Ascending aorta (tissue), 2 donors: ENCODE measurements at regions not wholly inside any gene's neighbourhood (a gene's known extent, or its start where the extent isn't known, plus 50 kb on each side); places are given as distances from the start of the nearest gene placed in this dataset.

Experiments used
- DNase-seq, 2 donors: peaks; one replicate each; pipeline ENCODE4 v3.0.0-alpha.2; 2019; ENCODE audit warnings: low spot score in 2 of 2
- H3K27ac ChIP-seq, 2 donors: fragments of 200-600 bp; sonication (generic); one replicate each; pipeline ENCODE4 v1.5.1; 2016 to 2017; ENCODE audit warnings: mild to moderate bottlenecking in 1 of 2
- H3K27me3 ChIP-seq: fragments of 200-600 bp; sonication (generic); one replicate; pipeline ENCODE4 v1.5.1; 2017
- H3K36me3 ChIP-seq, 2 donors: fragments of 200-600 bp; sonication (generic); one replicate each; pipeline ENCODE4 v1.5.1; 2016
- H3K4me1 ChIP-seq, 2 donors: fragments of 200-600 bp; sonication (generic); one replicate each; pipeline ENCODE4 v1.5.1; 2016 to 2017; ENCODE audit warnings: mild to moderate bottlenecking in 1 of 2
- H3K4me3 ChIP-seq, 2 donors: fragments of 200-600 bp; sonication (generic); one replicate each; pipeline ENCODE4 v1.5.1; 2016 to 2017; ENCODE audit warnings: mild to moderate bottlenecking in 1 of 2
- H3K9me3 ChIP-seq, 2 donors: fragments of 200-600 bp; sonication (generic); one replicate each; pipeline ENCODE4 v1.5.1; 2016
- CTCF ChIP-seq, 3 experiments: fragments of 200-600 bp in 2 of 3; fragments of 450-650 bp in 1 of 3; sonication (generic) in 2 of 3; IDR thresholded peaks; one replicate each; pipeline ENCODE4 v1.5.1; 2016 to 2019; ENCODE audit warnings: antibody characterized with exemption in 3 of 3, mild to moderate bottlenecking in 1 of 3, moderate library complexity in 1 of 3
- intact Hi-C: fragments of 100-400 bp; cut with DNase I; formaldehyde crosslinking; loops from one replicate; pipeline ENCODE4 v1.15.1; 2023

- Histone ChIP-seq H3K4me3 (no peak overlapping the region), H3K9me3 (no peaks in the 10 kb centered on the region), H3K36me3 (no peaks in the 10 kb centered on the region), H3K4me1 (no peaks in the 10 kb centered on the region), H3K27ac (no peak overlapping the region), H3K27me3 (no peaks in the 10 kb centered on the region)
- intact Hi-C loops, result no loop called here
- TF ChIP-seq CTCF (IDR thresholded peaks at IDR 0.05), result no peak
- no peak for DNase-seq
Measured at GRCh38 chr16:51410125-51410524, 259.1 kb upstream of the SALL1 start.

- no peak for DNase-seq
- TF ChIP-seq CTCF (IDR thresholded peaks at IDR 0.05), result no peak
- H3K4me1 ChIP-seq, result no peaks in the 10 kb centered on the region
- intact Hi-C loops, result no loop called here
- no peak overlapping the region for H3K27ac ChIP-seq
- no peaks in the 10 kb centered on the region for H3K27me3 ChIP-seq
- no peak overlapping the region for H3K4me3 ChIP-seq
- H3K36me3 ChIP-seq, result no peaks in the 10 kb centered on the region
- no peaks in the 10 kb centered on the region for H3K9me3 ChIP-seq
Measured at GRCh38 chr16:51409001-51409675, 258.1 kb upstream of the SALL1 start.

- H3K27me3 ChIP-seq, result no peaks in the 10 kb centered on the region
- intact Hi-C loops, result no loop called here
- DNase-seq, result no peak
- no peak for TF ChIP-seq CTCF (IDR thresholded peaks at IDR 0.05)
- H3K27ac ChIP-seq, result no peak overlapping the region
- no peaks in the 10 kb centered on the region for H3K9me3 ChIP-seq
- H3K4me1 ChIP-seq, result no peaks in the 10 kb centered on the region
- H3K4me3 ChIP-seq, result no peak overlapping the region
- H3K36me3 ChIP-seq, result no peaks in the 10 kb centered on the region
Measured at GRCh38 chr16:51408357-51408756, 257.3 kb upstream of the SALL1 start.

- Histone ChIP-seq H3K27ac (no peak overlapping the region), H3K9me3 (no peaks in the 10 kb centered on the region), H3K4me3 (no peak overlapping the region), H3K27me3 (no peaks in the 10 kb centered on the region), H3K36me3 (no peaks in the 10 kb centered on the region), H3K4me1 (no peaks in the 10 kb centered on the region)
- DNase-seq, result no peak
- no peak for TF ChIP-seq CTCF (IDR thresholded peaks at IDR 0.05)
- intact Hi-C loops, result no loop called here
Measured at GRCh38 chr16:51407921-51408320, 256.9 kb upstream of the SALL1 start.

- Histone ChIP-seq H3K27me3 (no peaks in the 10 kb centered on the region), H3K4me1 (no peaks in the 10 kb centered on the region), H3K36me3 (no peaks in the 10 kb centered on the region), H3K27ac (no peak overlapping the region), H3K4me3 (no peak overlapping the region), H3K9me3 (no peaks in the 10 kb centered on the region)
- intact Hi-C loops, result no loop called here
- DNase-seq, result no peak
- no peak for TF ChIP-seq CTCF (IDR thresholded peaks at IDR 0.05)
Measured at GRCh38 chr16:51407199-51407598, 256.1 kb upstream of the SALL1 start.

GRCh38 chr16:51405361-51405760, 254.3 kb upstream of the SALL1 start:
- no peak for TF ChIP-seq CTCF (IDR thresholded peaks at IDR 0.05)
- DNase-seq, result no peak
- intact Hi-C loops, result no loop called here
- H3K9me3 ChIP-seq, result no peaks in the 10 kb centered on the region
- H3K27me3 ChIP-seq, result no peaks in the 10 kb centered on the region
- no peak overlapping the region for H3K4me3 ChIP-seq
- no peak overlapping the region for H3K27ac ChIP-seq
- no peaks in the 10 kb centered on the region for H3K4me1 ChIP-seq
- H3K36me3 ChIP-seq, result no peaks in the 10 kb centered on the region
